ENCODE measurements at regions not wholly inside any gene's neighbourhood (a gene's known extent, or its start where the extent isn't known, plus 50 kb on each side); places are given as distances from the start of the nearest gene placed in this dataset.

GRCh38 chr12:39186744-39187143 lies 256.2 kb downstream of the KIF21A start (continued):
- TF ChIP-seq BCLAF1 (IDR thresholded peaks at IDR 0.05; ENCODE audit: borderline replicate concordance in 1 of 2, control insufficient read depth in 1 of 2, low read depth in 2 of 2, low read length in 1 of 2) = no peak

GRCh38 chr12:39178837-39179236 lies 264.1 kb downstream of the KIF21A start:
- Histone ChIP-seq H3K9me3 (replicated peaks; ENCODE audit: control insufficient read depth, insufficient read depth, low read depth, low read length) (no peaks in the 10 kb centered on the region), H2AFZ (ENCODE audit: low read depth, low read length) (no peak overlapping the region), H3K4me1 (replicated peaks in 1 of 2; ENCODE audit: control insufficient read depth in 2 of 2, insufficient read depth in 2 of 2, low read length in 2 of 2) (no peaks in the 10 kb centered on the region), H4K20me1 (replicated peaks; ENCODE audit: control insufficient read depth, insufficient read depth, low read length) (no peaks in the 10 kb centered on the region), H3K27me3 (ENCODE audit: control insufficient read depth in 2 of 2, insufficient read depth in 2 of 2, low read length in 2 of 2) (no peaks in the 10 kb centered on the region), H3K36me3 (ENCODE audit: control insufficient read depth, insufficient read depth, low read length) (no peaks in the 10 kb centered on the region), H3K27ac (ENCODE audit: extremely low read depth, low read depth, low read length) (no peak overlapping the region), H3K4me2 (ENCODE audit: insufficient read depth, low read length) (no peak overlapping the region), H3K9me1 (ENCODE audit: control insufficient read depth, insufficient read depth, low read length) (no peaks in the 10 kb centered on the region), H3K79me2 (ENCODE audit: control insufficient read depth, insufficient read depth, low read length) (no peaks in the 10 kb centered on the region), H3K9ac (ENCODE audit: insufficient read depth in 1 of 2, low read depth in 2 of 2, low read length in 2 of 2) (no peak overlapping the region), H3K4me3 (no peak overlapping the region)
- TF ChIP-seq ZBTB5 (IDR thresholded peaks at IDR 0.05) = no peak
- WGBS (ENCODE audit: insufficient coverage, low coverage, missing lambda C conversion rate) = 0% methylated on average over 1 of the region's 1 CpG
- ChIA-PET POLR2A (no interaction called here), CTCF (ENCODE audit: low intra/inter-chr PET ratio) (no interaction called here)
- ATAC-seq (no peak), DNase-seq (ENCODE audit: extremely low read depth in 1 of 4, low spot score in 3 of 4) (no peak), FAIRE-seq (no peak)
- in situ Hi-C loops (cut with MboI) (no loop called here), intact Hi-C loops (cut with micrococcal nuclease) (no loop called here)
- no TSS peak for BruUV-seq (replicated peaks)

Data from K562 (cell line).